Hepatocyte (in vitro differentiated cells): ENCODE measurements at regions not wholly inside any gene's neighbourhood (a gene's known extent, or its start where the extent isn't known, plus 50 kb on each side); places are given as distances from the start of the nearest gene placed in this dataset.

Source experiments
- DNase-seq: peaks from one replicate; pipeline ENCODE4 v3.0.0-alpha.2; 2016; ENCODE audit warnings: low spot score
- H2AFZ ChIP-seq: fragments of 200-600 bp; sonication (generic); 2 replicates; pipeline ENCODE4 v1.6.0; 2016; ENCODE audit warnings: antibody characterized with exemption, mild to moderate bottlenecking
- H3K27ac ChIP-seq: fragments of 200-600 bp; sonication (generic); 2 replicates; pipeline ENCODE4 v1.5.1; 2016; ENCODE audit warnings: mild to moderate bottlenecking
- H3K27me3 ChIP-seq: fragments of 200-600 bp; sonication (generic); 2 replicates; pipeline ENCODE4 v1.6.1; 2016
- H3K36me3 ChIP-seq: fragments of 200-600 bp; sonication (generic); replicated peaks from 2 replicates; pipeline ENCODE4 v1.5.1; 2016; ENCODE audit warnings: low read depth; ENCODE audit not compliant: insufficient read depth
- H3K4me1 ChIP-seq: fragments of 200-600 bp; sonication (generic); 2 replicates; pipeline ENCODE4 v1.5.1; 2016; ENCODE audit warnings: mild to moderate bottlenecking, moderate library complexity; ENCODE audit not compliant: insufficient read depth
- H3K4me2 ChIP-seq: fragments of 200-600 bp; sonication (generic); 2 replicates; pipeline ENCODE4 v1.6.0; 2016
- H3K4me3 ChIP-seq: fragments of 200-600 bp; sonication (generic); 2 replicates; pipeline ENCODE4 v1.5.1; 2016; ENCODE audit warnings: mild to moderate bottlenecking
- H3K79me2 ChIP-seq: fragments of 200-600 bp; sonication (generic); 2 replicates; pipeline ENCODE4 v1.6.0; 2017; ENCODE audit warnings: mild to moderate bottlenecking
- H3K9me2 ChIP-seq: fragments of 200-600 bp; sonication (generic); replicated peaks from 2 replicates; pipeline ENCODE4 v1.6.0; 2017; ENCODE audit warnings: mild to moderate bottlenecking; ENCODE audit not compliant: insufficient read depth
- H3K9me3 ChIP-seq: fragments of 200-600 bp; sonication (generic); 2 replicates; pipeline ENCODE4 v1.5.1; 2016; ENCODE audit warnings: low read depth, mild to moderate bottlenecking
- H4K20me1 ChIP-seq: fragments of 200-600 bp; sonication (generic); 2 replicates; pipeline ENCODE4 v1.6.0; 2016; ENCODE audit warnings: mild to moderate bottlenecking; ENCODE audit not compliant: insufficient read depth, poor library complexity, severe bottlenecking
- EZH2 ChIP-seq: fragments of 200-600 bp; sonication (generic); IDR thresholded peaks from 2 replicates; pipeline ENCODE4 v1.6.1; 2016; ENCODE audit warnings: antibody characterized with exemption, mild to moderate bottlenecking, borderline replicate concordance
- EZH2phosphoT487 ChIP-seq: fragments of 200-600 bp; sonication (generic); IDR thresholded peaks from one replicate; pipeline ENCODE4 v1.6.1; 2018; ENCODE audit warnings: antibody characterized with exemption, mild to moderate bottlenecking, low read depth, moderate library complexity; ENCODE audit not compliant: unreplicated experiment, severe bottlenecking
- WGBS: methylation state at CpG from one replicate; pipeline ENCODE4 v1.1.6; 2016; ENCODE audit warnings: low lambda C conversion rate; ENCODE audit errors: missing lambda C conversion rate; 5-methylcytosine and 5-hydroxymethylcytosine counted together
- TF ChIP-seq, protein P1 (sequence below): fragments of 200-600 bp; sonication (generic); IDR thresholded peaks from 2 replicates; pipeline ENCODE4 v1.5.1; 2016; ENCODE audit warnings: antibody characterized with exemption, mild to moderate bottlenecking; ENCODE audit not compliant: poor library complexity

DNA sequence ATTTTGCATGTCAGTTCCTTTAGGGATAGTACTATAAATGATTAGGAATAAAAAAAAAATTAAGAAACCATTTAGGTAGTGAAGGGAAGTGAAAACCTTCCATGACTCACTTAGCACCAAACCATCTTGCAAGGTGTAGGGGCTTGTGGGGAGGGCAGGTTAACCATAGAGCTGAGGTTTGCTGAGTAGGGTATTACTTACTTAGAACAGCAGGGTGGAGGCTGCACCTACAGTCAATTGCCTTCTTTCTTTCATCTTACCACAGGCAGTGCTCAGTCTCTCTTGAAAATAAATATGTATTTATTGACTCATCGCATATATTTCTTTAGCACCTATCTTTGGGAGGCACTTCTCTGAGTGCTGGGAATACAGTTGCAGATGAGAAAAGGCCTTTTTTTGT, 104.9 kb upstream of the GIMD1 start:
- H3K4me2 ChIP-seq = no peak overlapping the region
- H4K20me1 ChIP-seq = no peaks in the 10 kb centered on the region
- no peaks in the 10 kb centered on the region for H3K4me1 ChIP-seq
- no peak overlapping the region for H2AFZ ChIP-seq
- no peaks in the 10 kb centered on the region for H3K79me2 ChIP-seq
- WGBS = 100% methylated on average over 1 of the region's 1 CpG
- no peaks in the 10 kb centered on the region for H3K36me3 ChIP-seq
- H3K4me3 ChIP-seq = no peak overlapping the region
- no peaks in the 10 kb centered on the region for H3K27me3 ChIP-seq
- no peak overlapping the region for H3K27ac ChIP-seq
- DNase-seq = no peak
- no peaks in the 10 kb centered on the region for H3K9me2 ChIP-seq
- TF ChIP-seq EZH2 = no peak
- TF ChIP-seq EZH2phosphoT487 = no peak
- TF ChIP-seq, protein P1, sequence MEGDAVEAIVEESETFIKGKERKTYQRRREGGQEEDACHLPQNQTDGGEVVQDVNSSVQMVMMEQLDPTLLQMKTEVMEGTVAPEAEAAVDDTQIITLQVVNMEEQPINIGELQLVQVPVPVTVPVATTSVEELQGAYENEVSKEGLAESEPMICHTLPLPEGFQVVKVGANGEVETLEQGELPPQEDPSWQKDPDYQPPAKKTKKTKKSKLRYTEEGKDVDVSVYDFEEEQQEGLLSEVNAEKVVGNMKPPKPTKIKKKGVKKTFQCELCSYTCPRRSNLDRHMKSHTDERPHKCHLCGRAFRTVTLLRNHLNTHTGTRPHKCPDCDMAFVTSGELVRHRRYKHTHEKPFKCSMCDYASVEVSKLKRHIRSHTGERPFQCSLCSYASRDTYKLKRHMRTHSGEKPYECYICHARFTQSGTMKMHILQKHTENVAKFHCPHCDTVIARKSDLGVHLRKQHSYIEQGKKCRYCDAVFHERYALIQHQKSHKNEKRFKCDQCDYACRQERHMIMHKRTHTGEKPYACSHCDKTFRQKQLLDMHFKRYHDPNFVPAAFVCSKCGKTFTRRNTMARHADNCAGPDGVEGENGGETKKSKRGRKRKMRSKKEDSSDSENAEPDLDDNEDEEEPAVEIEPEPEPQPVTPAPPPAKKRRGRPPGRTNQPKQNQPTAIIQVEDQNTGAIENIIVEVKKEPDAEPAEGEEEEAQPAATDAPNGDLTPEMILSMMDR = no peak
- H3K9me3 ChIP-seq = no peaks in the 10 kb centered on the region

DNA sequence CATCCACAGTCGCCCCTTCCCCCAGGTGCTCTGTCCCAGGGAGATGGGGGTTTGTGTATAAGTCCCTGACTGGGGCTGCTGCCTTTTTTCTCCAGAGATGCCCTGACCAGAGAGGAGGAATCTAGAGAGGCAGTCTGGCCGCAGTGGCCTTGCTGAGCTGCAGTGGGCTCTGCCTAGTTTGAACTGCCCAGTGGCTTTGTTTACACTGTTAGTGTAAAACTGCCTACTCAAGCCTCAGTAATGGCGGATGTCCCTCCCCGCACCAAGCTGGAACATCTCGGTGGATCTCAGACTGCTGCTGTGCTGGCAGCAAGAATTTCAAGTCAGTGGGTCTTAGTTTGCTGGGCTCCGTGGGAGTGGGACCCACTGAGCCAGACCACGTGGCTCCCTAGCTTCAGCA, 102.6 kb upstream of the GIMD1 start:
- Histone ChIP-seq H3K36me3 (no peaks in the 10 kb centered on the region), H3K27me3 (no peaks in the 10 kb centered on the region), H3K4me1 (no peaks in the 10 kb centered on the region), H3K4me3 (no peak overlapping the region), H2AFZ (no peak overlapping the region), H3K4me2 (no peak overlapping the region), H4K20me1 (no peaks in the 10 kb centered on the region), H3K9me3 (no peaks in the 10 kb centered on the region), H3K79me2 (no peaks in the 10 kb centered on the region), H3K27ac (no peak overlapping the region), H3K9me2 (no peaks in the 10 kb centered on the region)
- TF ChIP-seq, protein P1 = no peak
- TF ChIP-seq EZH2 (no peak), EZH2phosphoT487 (no peak)
- DNase-seq = no peak
- WGBS = 90% methylated on average over 7 of the region's 7 CpGs

- Histone ChIP-seq H3K9me3 (no peaks in the 10 kb centered on the region), H3K4me2 (no peak overlapping the region), H3K4me3 (no peak overlapping the region), H3K27ac (no peak overlapping the region), H2AFZ (no peak overlapping the region), H3K27me3 (no peaks in the 10 kb centered on the region), H4K20me1 (no peaks in the 10 kb centered on the region), H3K4me1 (no peaks in the 10 kb centered on the region), H3K79me2 (no peaks in the 10 kb centered on the region), H3K9me2 (no peaks in the 10 kb centered on the region), H3K36me3 (no peaks in the 10 kb centered on the region)
- DNase-seq = no peak
- 81% methylated on average over 2 of the region's 2 CpGs for WGBS
- TF ChIP-seq, protein P1 = no peak
- TF ChIP-seq EZH2phosphoT487 = no peak
- TF ChIP-seq EZH2 = no peak
Observed at GRCh38 chr4:106463622-106464021, 95.0 kb upstream of the GIMD1 start.

DNA sequence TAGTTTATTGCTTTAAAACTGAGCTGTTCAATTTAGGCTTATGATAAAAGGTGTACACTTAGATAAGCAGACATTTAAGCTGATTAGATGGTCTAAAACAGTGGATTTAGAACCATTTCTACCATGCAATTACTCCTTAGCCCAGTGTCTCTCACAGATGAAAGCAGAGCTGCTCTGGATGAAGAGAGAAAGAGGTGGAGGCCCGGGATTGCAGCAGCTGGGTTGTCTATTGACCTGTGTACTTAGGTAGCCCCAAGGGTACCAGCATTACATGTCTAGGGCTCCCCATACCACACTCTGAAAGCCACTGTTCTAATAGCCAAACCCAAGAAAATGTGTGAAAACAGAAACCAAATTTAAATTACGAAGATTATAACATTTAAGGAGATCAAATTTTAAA, 86.0 kb upstream of the GIMD1 start:
- 73% methylated on average over 2 of the region's 2 CpGs for WGBS

More for the DNA sequence above, 86.0 kb upstream of the GIMD1 start:
- H3K4me3 ChIP-seq = no peak overlapping the region
- no peak overlapping the region for H2AFZ ChIP-seq
- no peaks in the 10 kb centered on the region for H3K4me1 ChIP-seq
- no peak overlapping the region for H3K27ac ChIP-seq
- TF ChIP-seq EZH2phosphoT487 (no peak), EZH2 (no peak)
- TF ChIP-seq, protein P1 = no peak
- H3K9me3 ChIP-seq = no peaks in the 10 kb centered on the region
- no peaks in the 10 kb centered on the region for H3K27me3 ChIP-seq
- no peaks in the 10 kb centered on the region for H4K20me1 ChIP-seq
- DNase-seq = no peak
- H3K36me3 ChIP-seq = no peaks in the 10 kb centered on the region
- no peaks in the 10 kb centered on the region for H3K79me2 ChIP-seq
- H3K4me2 ChIP-seq = no peak overlapping the region
- H3K9me2 ChIP-seq = no peaks in the 10 kb centered on the region
